Brain microvascular endothelial cell (primary cell): ENCODE measurements at regions not wholly inside any gene's neighbourhood (a gene's known extent, or its start where the extent isn't known, plus 50 kb on each side); places are given as distances from the start of the nearest gene placed in this dataset.
A peak's percentile ranks its signal among the peaks of the same experiment; 100 is the strongest.

Source experiments
- DNase-seq: peaks from one replicate; pipeline ENCODE4 v3.0.0-alpha.2; 2020
- H3K27ac ChIP-seq: fragments of 250-450 bp; sonication (Bioruptor Pico); 2 replicates; pipeline ENCODE4 v1.5.1; 2020; ENCODE audit warnings: mild to moderate bottlenecking, moderate library complexity
- H3K27me3 ChIP-seq: fragments of 250-450 bp; sonication (Bioruptor Pico); replicated peaks from 2 replicates; pipeline ENCODE4 v1.5.1; 2020; ENCODE audit warnings: mild to moderate bottlenecking
- H3K36me3 ChIP-seq: fragments of 250-450 bp; sonication (Bioruptor Pico); replicated peaks from 2 replicates; pipeline ENCODE4 v1.5.1; 2020; ENCODE audit warnings: mild to moderate bottlenecking
- H3K4me3 ChIP-seq: 2 replicates; pipeline ENCODE4 v1.5.1; 2011; ENCODE audit warnings: low read depth, mild to moderate bottlenecking, control low read depth, low read length, moderate library complexity
- in situ Hi-C: cut with HindIII; loops from 2 replicates; pipeline ENCODE4 v1.10.0; 2017; ENCODE audit warnings: low sequenced_read_pairs, low pct_ligation_motif_present
- TF ChIP-seq, protein P1 (sequence below): IDR thresholded peaks from 2 replicates; pipeline ENCODE4 v1.5.1; 2011; ENCODE audit warnings: low read depth, mild to moderate bottlenecking, moderate library complexity, low read length, control low read depth, inconsistent platforms; ENCODE audit errors: missing control alignments

DNA sequence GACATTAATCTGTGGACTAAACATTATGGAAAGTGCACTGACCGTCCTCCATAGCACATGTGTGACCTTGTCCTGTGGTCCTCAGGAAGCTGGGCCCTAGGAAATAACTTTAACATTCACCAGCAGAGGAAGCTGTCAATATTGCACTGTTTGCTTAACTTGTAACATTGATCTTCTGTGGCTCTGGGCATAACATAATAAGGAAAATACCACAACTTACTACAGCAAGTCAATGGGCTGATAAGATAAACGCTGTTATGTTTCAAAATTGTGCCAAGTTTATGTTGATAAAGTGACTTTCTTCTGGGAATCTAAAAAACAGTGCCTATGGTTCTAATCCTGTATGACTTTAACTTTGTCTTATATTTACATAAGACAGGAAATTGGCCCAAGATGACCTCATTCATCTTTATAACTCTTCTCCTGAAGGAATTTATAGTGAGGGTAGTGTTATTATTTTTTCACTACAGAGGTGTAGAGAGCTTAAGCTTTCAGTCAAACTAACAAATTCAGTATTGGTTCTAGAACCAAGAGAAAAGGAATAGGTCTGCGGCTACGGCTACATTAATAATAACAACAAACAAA is 113.7 kb upstream of the MAP4K3 start:
- TF ChIP-seq, protein P1, sequence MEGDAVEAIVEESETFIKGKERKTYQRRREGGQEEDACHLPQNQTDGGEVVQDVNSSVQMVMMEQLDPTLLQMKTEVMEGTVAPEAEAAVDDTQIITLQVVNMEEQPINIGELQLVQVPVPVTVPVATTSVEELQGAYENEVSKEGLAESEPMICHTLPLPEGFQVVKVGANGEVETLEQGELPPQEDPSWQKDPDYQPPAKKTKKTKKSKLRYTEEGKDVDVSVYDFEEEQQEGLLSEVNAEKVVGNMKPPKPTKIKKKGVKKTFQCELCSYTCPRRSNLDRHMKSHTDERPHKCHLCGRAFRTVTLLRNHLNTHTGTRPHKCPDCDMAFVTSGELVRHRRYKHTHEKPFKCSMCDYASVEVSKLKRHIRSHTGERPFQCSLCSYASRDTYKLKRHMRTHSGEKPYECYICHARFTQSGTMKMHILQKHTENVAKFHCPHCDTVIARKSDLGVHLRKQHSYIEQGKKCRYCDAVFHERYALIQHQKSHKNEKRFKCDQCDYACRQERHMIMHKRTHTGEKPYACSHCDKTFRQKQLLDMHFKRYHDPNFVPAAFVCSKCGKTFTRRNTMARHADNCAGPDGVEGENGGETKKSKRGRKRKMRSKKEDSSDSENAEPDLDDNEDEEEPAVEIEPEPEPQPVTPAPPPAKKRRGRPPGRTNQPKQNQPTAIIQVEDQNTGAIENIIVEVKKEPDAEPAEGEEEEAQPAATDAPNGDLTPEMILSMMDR, result no peak
- Histone ChIP-seq H3K27me3 (no peaks in the 10 kb centered on the region), H3K27ac (peak overlapping the region; percentile 26), H3K4me3 (no peak overlapping the region), H3K36me3 (no peaks in the 10 kb centered on the region)
- in situ Hi-C loops, result no loop called here
- DNase-seq, result peak; percentile 22

DNA sequence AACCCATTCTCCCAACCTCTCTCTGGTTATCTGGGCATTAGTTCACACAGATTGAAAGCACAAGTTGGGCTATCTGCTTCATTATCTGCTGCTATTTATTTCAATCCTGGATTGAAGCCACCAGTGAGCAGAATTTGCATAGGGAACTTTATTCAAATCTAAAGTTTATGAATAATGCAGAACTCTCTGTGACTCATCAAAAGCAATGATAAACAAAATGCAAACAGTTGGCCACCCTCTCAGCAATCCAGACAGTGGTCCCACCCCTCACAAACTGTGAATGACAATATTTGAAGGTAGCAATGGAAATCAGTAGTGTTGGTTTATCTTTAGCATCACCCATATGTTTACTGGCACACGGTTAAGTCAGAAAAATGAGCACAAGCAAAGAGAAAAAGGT is 106.8 kb upstream of the TMEM178A start:
- Histone ChIP-seq H3K27ac (no peak overlapping the region), H3K4me3 (no peak overlapping the region), H3K27me3 (no peaks in the 10 kb centered on the region), H3K36me3 (no peaks in the 10 kb centered on the region)
- TF ChIP-seq, protein P1, result no peak
- in situ Hi-C loops, result no loop called here
- no peak for DNase-seq

DNA sequence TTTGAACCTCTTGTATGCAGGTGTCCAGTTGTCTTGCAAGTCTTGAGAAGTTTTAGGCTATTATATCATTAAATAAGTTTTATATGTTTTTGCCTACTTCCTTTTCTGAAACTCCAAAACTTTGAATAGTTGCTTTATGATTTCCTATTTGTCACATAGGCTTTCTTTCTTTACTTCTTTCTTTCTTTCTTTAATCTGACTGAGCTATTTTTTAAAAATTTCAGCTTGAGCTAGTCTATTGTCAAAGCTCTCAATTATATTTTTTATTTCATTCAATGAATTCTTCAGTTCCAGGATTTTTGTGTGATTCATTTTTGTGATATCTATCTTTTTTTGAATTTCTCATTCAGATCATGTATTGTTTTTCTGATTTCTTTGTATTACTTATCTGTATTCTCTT is 102.1 kb upstream of the TMEM178A start:
- Histone ChIP-seq H3K4me3 (no peak overlapping the region), H3K36me3 (no peaks in the 10 kb centered on the region), H3K27ac (no peak overlapping the region), H3K27me3 (no peaks in the 10 kb centered on the region)
- in situ Hi-C loops, result no loop called here
- no peak for DNase-seq
- TF ChIP-seq, protein P1, result no peak

DNA sequence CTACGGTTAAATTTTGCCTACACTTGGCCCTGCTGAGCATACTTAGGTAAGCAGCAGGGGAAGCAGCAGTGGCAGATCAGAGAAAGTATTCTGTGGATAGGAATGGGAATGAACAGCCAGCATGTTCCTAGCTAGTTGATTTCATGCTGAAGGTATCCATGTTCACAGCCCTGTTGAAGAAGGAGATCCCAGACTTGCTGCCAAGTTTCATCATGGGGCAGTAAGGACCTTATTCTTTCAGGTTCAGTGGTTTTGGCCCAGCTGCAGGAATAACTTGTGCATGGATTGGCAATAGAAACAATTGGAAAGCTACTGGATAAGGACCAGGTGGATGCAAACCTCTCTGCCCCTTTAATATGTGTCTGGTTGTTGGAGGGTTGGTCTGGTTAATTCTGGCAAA is 98.2 kb upstream of the TMEM178A start:
- no peak for DNase-seq
- in situ Hi-C loops, result no loop called here
- no peaks in the 10 kb centered on the region for H3K27me3 ChIP-seq
- no peak overlapping the region for H3K4me3 ChIP-seq
- TF ChIP-seq, protein P1, result no peak
- H3K27ac ChIP-seq, result no peak overlapping the region
- H3K36me3 ChIP-seq, result no peaks in the 10 kb centered on the region

DNA sequence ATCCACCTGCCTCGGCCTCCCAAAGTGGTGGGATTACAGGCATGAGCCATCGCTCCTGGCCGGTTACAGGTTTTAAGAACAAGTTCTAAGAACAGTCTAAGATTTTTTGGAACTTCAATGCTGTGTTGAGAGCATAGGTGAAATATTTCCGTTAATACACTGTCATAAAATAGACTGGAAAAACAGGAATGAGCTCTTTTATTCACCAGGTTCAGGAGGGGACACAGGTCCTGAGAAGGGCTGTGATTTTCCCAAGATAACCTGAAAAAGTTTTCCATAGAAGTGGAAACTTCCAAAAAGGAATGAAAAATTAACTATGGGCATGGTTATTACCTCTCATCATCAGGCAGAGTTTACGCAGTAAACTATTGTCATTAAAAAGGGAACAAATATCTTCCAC is 97.6 kb upstream of the TMEM178A start:
- DNase-seq, result no peak
- Histone ChIP-seq H3K27me3 (no peaks in the 10 kb centered on the region), H3K36me3 (no peaks in the 10 kb centered on the region), H3K27ac (peak overlapping the region; percentile 31), H3K4me3 (no peak overlapping the region)
- TF ChIP-seq, protein P1, result no peak
- in situ Hi-C loops, result no loop called here

DNA sequence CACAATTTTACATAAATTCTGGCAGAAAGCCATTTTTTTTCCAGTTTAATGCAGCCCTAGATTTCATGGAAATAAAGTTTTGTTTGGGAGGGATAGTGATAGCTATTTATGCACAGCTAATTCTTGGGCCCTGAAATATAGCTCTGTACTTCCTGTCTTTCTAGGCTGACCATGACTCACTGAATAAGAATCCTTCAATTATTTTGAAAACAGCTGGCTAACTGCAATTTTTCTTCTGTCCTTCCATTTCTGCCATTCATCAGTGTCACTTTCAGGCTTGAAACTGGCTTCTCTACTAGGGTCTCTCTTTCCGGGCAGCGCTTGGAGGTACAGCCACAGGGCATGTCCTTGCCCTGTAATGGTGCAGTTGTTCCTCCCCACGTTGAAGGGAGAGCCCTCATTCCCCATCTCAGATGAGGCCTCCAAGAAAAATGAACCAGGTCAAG is 97.1 kb upstream of the TMEM178A start:
- DNase-seq, result peak; percentile 49
- TF ChIP-seq, protein P1, result no peak
- Histone ChIP-seq H3K4me3 (no peak overlapping the region), H3K36me3 (no peaks in the 10 kb centered on the region), H3K27ac (peak overlapping the region; percentile 31), H3K27me3 (no peaks in the 10 kb centered on the region)
- in situ Hi-C loops, result no loop called here
